BE2C (cell line): ENCODE measurements at regions not wholly inside any gene's neighbourhood (a gene's known extent, or its start where the extent isn't known, plus 50 kb on each side); places are given as distances from the start of the nearest gene placed in this dataset.

Experiments
- DNase-seq: peaks from one replicate; pipeline ENCODE4 v3.0.0-alpha.2; 2020
- H3K27me3 ChIP-seq: fragments of 250-450 bp; sonication (Bioruptor Pico); 2 replicates; pipeline ENCODE4 v1.5.1; 2020; ENCODE audit warnings: mild to moderate bottlenecking
- H3K36me3 ChIP-seq: fragments of 250-450 bp; sonication (Bioruptor Pico); 2 replicates; pipeline ENCODE4 v1.5.1; 2020; ENCODE audit warnings: mild to moderate bottlenecking
- H3K4me1 ChIP-seq: fragments of 250-450 bp; sonication (Bioruptor Pico); 2 replicates; pipeline ENCODE4 v1.5.1; 2020
- H3K4me3 ChIP-seq: 2 replicates; pipeline ENCODE4 v1.5.1; 2011; ENCODE audit warnings: low read depth, low read length
- H3K9me3 ChIP-seq: fragments of 250-450 bp; sonication (Bioruptor Pico); 2 replicates; pipeline ENCODE4 v1.5.1; 2020
- TF ChIP-seq, protein P1 (sequence below): IDR thresholded peaks from 2 replicates; pipeline ENCODE4 v1.5.1; 2012; ENCODE audit warnings: mild to moderate bottlenecking, low read depth, low read length

DNA sequence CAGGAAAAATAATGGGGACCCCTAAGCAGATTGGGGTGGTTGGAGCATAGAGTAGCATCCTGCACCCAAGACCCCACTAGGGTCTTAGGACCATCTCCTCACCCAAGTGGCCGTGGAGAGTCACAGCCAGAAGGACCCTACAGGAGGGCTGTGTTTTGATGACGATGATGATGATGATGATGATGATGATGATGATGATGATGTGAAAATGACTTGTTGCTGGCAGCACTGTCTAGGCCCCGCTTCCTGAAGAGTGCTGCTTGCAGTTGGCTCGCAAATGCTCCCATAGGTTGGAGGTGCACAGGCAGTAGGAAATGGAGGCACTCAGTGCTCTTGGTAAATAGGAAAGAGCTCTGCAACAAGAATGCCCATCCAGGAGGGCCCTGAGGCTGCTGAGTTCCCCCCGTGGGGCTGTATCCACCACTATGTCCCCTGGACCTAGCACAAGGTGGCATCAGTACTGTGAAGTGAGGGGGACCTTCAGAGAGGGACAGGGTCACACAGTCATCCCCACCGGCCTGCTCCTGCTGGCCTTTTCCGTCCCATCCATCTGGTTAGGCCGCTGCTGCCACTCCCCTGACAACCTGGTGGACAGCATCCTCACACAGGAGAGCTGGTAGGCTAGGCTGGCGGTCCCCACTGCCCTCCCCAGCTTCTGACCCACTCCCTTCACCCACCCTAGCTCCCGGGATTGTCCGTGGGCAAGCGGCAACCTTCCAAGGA is 139.6 kb downstream of the FOXD2 start:
- no peak for DNase-seq
- TF ChIP-seq, protein P1, sequence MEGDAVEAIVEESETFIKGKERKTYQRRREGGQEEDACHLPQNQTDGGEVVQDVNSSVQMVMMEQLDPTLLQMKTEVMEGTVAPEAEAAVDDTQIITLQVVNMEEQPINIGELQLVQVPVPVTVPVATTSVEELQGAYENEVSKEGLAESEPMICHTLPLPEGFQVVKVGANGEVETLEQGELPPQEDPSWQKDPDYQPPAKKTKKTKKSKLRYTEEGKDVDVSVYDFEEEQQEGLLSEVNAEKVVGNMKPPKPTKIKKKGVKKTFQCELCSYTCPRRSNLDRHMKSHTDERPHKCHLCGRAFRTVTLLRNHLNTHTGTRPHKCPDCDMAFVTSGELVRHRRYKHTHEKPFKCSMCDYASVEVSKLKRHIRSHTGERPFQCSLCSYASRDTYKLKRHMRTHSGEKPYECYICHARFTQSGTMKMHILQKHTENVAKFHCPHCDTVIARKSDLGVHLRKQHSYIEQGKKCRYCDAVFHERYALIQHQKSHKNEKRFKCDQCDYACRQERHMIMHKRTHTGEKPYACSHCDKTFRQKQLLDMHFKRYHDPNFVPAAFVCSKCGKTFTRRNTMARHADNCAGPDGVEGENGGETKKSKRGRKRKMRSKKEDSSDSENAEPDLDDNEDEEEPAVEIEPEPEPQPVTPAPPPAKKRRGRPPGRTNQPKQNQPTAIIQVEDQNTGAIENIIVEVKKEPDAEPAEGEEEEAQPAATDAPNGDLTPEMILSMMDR: no peak
- no peaks in the 10 kb centered on the region for H3K9me3 ChIP-seq
- H3K27me3 ChIP-seq: peaks cover 36% of the 10 kb centered on the region
- no peak overlapping the region for H3K4me3 ChIP-seq
- no peaks in the 10 kb centered on the region for H3K36me3 ChIP-seq
- H3K4me1 ChIP-seq: no peaks in the 10 kb centered on the region

DNA sequence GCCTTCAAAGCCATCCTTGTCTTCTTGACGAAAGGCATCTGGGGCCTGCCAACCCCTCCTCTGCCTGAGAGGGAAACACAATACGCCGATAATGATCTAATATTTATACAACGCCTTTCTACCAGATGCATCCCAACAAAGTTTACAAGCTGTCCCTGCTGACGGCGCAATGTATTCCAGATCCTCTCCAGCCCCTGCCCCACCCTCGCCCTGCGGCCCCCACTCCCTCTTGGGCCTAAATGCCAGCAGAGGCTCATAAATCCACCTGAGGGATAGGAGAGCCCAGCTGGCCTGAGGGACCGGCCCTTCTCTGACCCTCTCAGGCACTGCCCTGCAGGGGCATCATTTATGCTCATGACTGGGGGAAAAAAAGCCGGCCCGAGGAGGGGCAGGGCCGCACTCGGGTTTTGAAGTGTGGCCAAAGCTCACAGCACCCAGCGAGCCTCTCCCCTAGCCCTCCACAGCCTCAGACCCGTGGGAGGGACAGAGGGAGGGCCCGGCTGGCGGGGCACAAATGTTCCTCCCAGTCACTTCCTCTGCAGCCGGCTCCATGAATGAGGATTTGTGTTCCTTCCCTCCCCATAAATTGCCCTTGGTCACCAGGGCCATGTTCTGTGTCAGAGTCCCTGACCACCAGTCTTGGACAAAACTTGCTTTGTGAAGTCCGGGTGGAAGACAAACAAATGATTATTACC is 140.3 kb downstream of the FOXD2 start:
- Histone ChIP-seq H3K9me3 (no peaks in the 10 kb centered on the region), H3K4me1 (no peaks in the 10 kb centered on the region), H3K27me3 (peaks cover 43% of the 10 kb centered on the region), H3K4me3 (no peak overlapping the region), H3K36me3 (no peaks in the 10 kb centered on the region)
- TF ChIP-seq, protein P1: no peak
- no peak for DNase-seq

DNA sequence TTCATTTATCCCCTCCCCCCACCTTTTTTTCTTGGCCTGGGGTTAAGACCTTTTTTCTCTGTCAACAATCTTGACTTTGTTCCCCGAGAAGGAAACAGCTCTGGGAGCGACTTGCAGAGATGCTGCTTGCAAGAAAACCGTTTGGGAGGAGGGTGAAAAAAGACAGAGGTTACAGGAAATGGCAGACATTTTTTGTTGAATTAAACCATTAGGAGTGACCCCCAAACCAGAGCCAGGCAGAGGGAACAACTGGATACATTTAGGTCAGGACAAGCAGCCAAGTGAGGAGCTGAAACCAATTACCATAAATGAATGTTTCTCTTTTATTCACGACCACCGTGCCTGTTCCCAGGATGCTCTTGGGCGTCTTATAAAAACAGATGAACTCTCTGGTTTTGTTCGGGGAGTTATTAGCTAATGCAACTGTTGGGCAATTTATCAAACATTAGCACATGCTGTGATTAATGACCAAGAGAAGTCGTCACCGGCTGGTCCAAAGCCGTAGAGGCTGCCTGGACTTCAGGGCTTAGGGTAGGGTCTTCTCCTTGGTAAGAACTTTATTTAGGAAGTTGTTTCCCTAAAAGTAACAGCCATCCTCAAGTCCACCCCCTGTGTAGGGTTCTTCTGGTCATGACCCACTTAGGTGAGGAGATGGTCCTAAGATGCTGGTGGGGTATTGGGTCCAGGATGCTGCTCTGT is 141.0 kb downstream of the FOXD2 start:
- Histone ChIP-seq H3K36me3 (no peaks in the 10 kb centered on the region), H3K4me1 (no peaks in the 10 kb centered on the region), H3K4me3 (no peak overlapping the region), H3K9me3 (no peaks in the 10 kb centered on the region), H3K27me3 (peaks cover 45% of the 10 kb centered on the region)
- TF ChIP-seq, protein P1: no peak
- no peak for DNase-seq

GRCh38 chr1:47579809-47580208 is 142.0 kb downstream of the FOXD2 start:
- TF ChIP-seq, protein P1: no peak
- Histone ChIP-seq H3K36me3 (no peaks in the 10 kb centered on the region), H3K4me1 (no peaks in the 10 kb centered on the region), H3K27me3 (peaks cover 48% of the 10 kb centered on the region), H3K9me3 (no peaks in the 10 kb centered on the region), H3K4me3 (no peak overlapping the region)
- DNase-seq: no peak

GRCh38 chr1:47580451-47580995 is 142.7 kb downstream of the FOXD2 start:
- H3K27me3 ChIP-seq: peaks cover 51% of the 10 kb centered on the region
- TF ChIP-seq, protein P1: no peak

More at GRCh38 chr1:47580451-47580995, 142.7 kb downstream of the FOXD2 start:
- DNase-seq: no peak
- Histone ChIP-seq H3K4me1 (no peaks in the 10 kb centered on the region), H3K36me3 (no peaks in the 10 kb centered on the region), H3K4me3 (no peak overlapping the region), H3K9me3 (no peaks in the 10 kb centered on the region)
